K562 (cell line): ENCODE measurements at regions not wholly inside any gene's neighbourhood (a gene's known extent, or its start where the extent isn't known, plus 50 kb on each side); places are given as distances from the start of the nearest gene placed in this dataset.

Experiments
- ATAC-seq: fragments of 200-7000 bp; cut with Tn5 transposase; 3 replicates; pipeline ENCODE4 v1.9.1; 2020; ENCODE audit warnings: moderate library complexity
- BruUV-seq: library from RNA; stranded (reverse); fragments of 400-500 nt; replicated peaks from 2 replicates; lab custom pipeline; 2021; lab: Mats Ljungman, UMichigan
- CTCF ChIA-PET: fragments of 300-600 bp; formaldehyde crosslinking; extraction: SDS; loops from one replicate; lab custom pipeline; 2021; ENCODE audit warnings: low intra/inter-chr PET ratio; lab: Yijun Ruan, JAX
- POLR2A ChIA-PET: fragments of 300-600, 350-650 bp; sonication (Branson Sonifier 250); formaldehyde crosslinking; extraction: SDS; loops from one replicate; lab custom pipeline; 2021; ENCODE audit warnings: antibody characterized with exemption, inconsistent platforms; lab: Yijun Ruan, JAX
- DNase-seq, 4 experiments: peaks; one replicate each; pipeline versions ENCODE4 v3.0.0 to v3.0.0-alpha.2; 2011 to 2018; ENCODE audit warnings: low spot score in 3 of 4, mixed read lengths in 3 of 4; ENCODE audit errors: extremely low read depth in 1 of 4
- FAIRE-seq: peaks from 2 replicates; lab custom pipeline; 2011; peaks lifted over from hg19 to GRCh38; lab: Jason Lieb, UNC
- H2AFZ ChIP-seq: 2 replicates; pipeline ENCODE4 v1.6.0; 2011; ENCODE audit warnings: low read depth, low read length, control low read depth, inconsistent platforms
- H3K27ac ChIP-seq: fragments of 200-600 bp; 3 replicates; pipeline ENCODE4 v1.8.0; 2011; ENCODE audit warnings: low read depth, mild to moderate bottlenecking, control low read depth, inconsistent platforms, low read length, moderate library complexity, mixed read lengths; ENCODE audit errors: extremely low read depth
- H3K27me3 ChIP-seq, 2 experiments: fragments of 300-600 bp in 1 of 2; 2 replicates in 1 of 2; 3 replicates in 1 of 2; pipeline versions ENCODE4 v1.6.0 to v1.8.0; 2011; ENCODE audit warnings: inconsistent platforms in 2 of 2, low read length in 2 of 2, mild to moderate bottlenecking in 1 of 2, mixed read lengths in 1 of 2, moderate library complexity in 1 of 2; ENCODE audit not compliant: control insufficient read depth in 2 of 2, insufficient read depth in 2 of 2
- H3K36me3 ChIP-seq: fragments of 300-600 bp; 3 replicates; pipeline ENCODE4 v1.8.0; 2011; ENCODE audit warnings: mild to moderate bottlenecking, low read length, inconsistent platforms; ENCODE audit not compliant: control insufficient read depth, insufficient read depth
- H3K4me1 ChIP-seq, 2 experiments: fragments of 200-600 bp in 1 of 2; replicated peaks in 1 of 2; 2 replicates in 1 of 2; 3 replicates in 1 of 2; pipeline versions ENCODE4 v1.5.1 to v1.8.0; 2011; ENCODE audit warnings: inconsistent platforms in 2 of 2, low read length in 2 of 2, mild to moderate bottlenecking in 1 of 2, mixed read lengths in 1 of 2, moderate library complexity in 1 of 2; ENCODE audit not compliant: control insufficient read depth in 2 of 2, insufficient read depth in 2 of 2
- H3K4me2 ChIP-seq: 2 replicates; pipeline ENCODE4 v1.6.1; 2011; ENCODE audit warnings: low read length, control low read depth, inconsistent platforms, mixed read lengths; ENCODE audit not compliant: insufficient read depth
- H3K4me3 ChIP-seq: fragments of 200-600 bp; sonication (generic), shearing (Covaris generic); 2 replicates; pipeline ENCODE4 v1.5.1; 2016; ENCODE audit warnings: control low read depth, inconsistent platforms
- H3K79me2 ChIP-seq: fragments of 200-600 bp; 3 replicates; pipeline ENCODE4 v1.8.0; 2011; ENCODE audit warnings: low read length, inconsistent platforms; ENCODE audit not compliant: control insufficient read depth, insufficient read depth
- H3K9ac ChIP-seq, 2 experiments: 2 replicates each; pipeline versions ENCODE4 v1.6.0 to v1.6.1; 2011; ENCODE audit warnings: low read depth in 2 of 2, low read length in 2 of 2, control low read depth in 1 of 2, inconsistent platforms in 1 of 2, mild to moderate bottlenecking in 1 of 2, mixed read lengths in 1 of 2; ENCODE audit not compliant: insufficient read depth in 1 of 2
- H3K9me1 ChIP-seq: one replicate; pipeline ENCODE4 v1.6.0; 2011; ENCODE audit warnings: inconsistent platforms, mild to moderate bottlenecking, low read length, moderate library complexity; ENCODE audit not compliant: control insufficient read depth, insufficient read depth
- H3K9me3 ChIP-seq: replicated peaks from 2 replicates; pipeline ENCODE4 v1.5.1; 2011; ENCODE audit warnings: low read depth, low read length, inconsistent platforms; ENCODE audit not compliant: control insufficient read depth, insufficient read depth
- H4K20me1 ChIP-seq: replicated peaks from 2 replicates; pipeline ENCODE4 v1.6.1; 2011; ENCODE audit warnings: low read length, inconsistent platforms, mixed read lengths; ENCODE audit not compliant: control insufficient read depth, insufficient read depth
- ATF6 ChIP-seq: sonication (generic); formaldehyde crosslinking; IDR thresholded peaks from 2 replicates; pipeline ENCODE4 v1.4.0; 2020; ENCODE audit warnings: mild to moderate bottlenecking, missing genetic modification reagents
- CEBPG ChIP-seq, 3 experiments: fragments of 200-800 bp in 1 of 3; sonication (Bioruptor generic) in 1 of 3; sonication (generic) in 1 of 3; formaldehyde crosslinking in 1 of 3; IDR thresholded peaks in 2 of 3; conservative IDR thresholded peaks in 1 of 3; 2 replicates each; pipeline versions ENCODE4 v1.6.1 to v1.8.0; 2016 to 2022; ENCODE audit warnings: missing compliant biosample characterization in 2 of 3, missing genetic modification characterization in 2 of 3, mild to moderate bottlenecking in 1 of 3, missing genetic modification reagents in 1 of 3
- HMG20B ChIP-seq: fragments of 250-450 bp; sonication (Bioruptor Pico); IDR thresholded peaks from 2 replicates; pipeline ENCODE4 v1.5.0; 2021; ENCODE audit warnings: mild to moderate bottlenecking
- NKRF ChIP-seq: fragments of 450-650 bp; IDR thresholded peaks from 2 replicates; pipeline ENCODE4 v1.6.1; 2016; ENCODE audit warnings: borderline replicate concordance
- NR3C1 ChIP-seq: sonication (generic); formaldehyde crosslinking; IDR thresholded peaks from 2 replicates; pipeline ENCODE4 v1.8.1; 2022; ENCODE audit warnings: missing genetic modification reagents
- POLR2G ChIP-seq: fragments of 200-400 bp; formaldehyde crosslinking; IDR thresholded peaks from 2 replicates; pipeline ENCODE4 v1.6.1; 2017; ENCODE audit warnings: low read depth, mild to moderate bottlenecking, antibody characterized with exemption, low read length, moderate library complexity
- PREB ChIP-seq: sonication (generic); formaldehyde crosslinking; IDR thresholded peaks from 2 replicates; pipeline ENCODE4 v1.8.1; 2023; ENCODE audit warnings: mild to moderate bottlenecking, missing genetic modification reagents
- SP2 ChIP-seq: IDR thresholded peaks from 2 replicates; pipeline ENCODE4 v1.6.1; 2011; ENCODE audit warnings: mild to moderate bottlenecking, low read depth, low read length, moderate library complexity; ENCODE audit not compliant: poor library complexity, severe bottlenecking; ENCODE audit errors: extremely low read depth
- THRAP3 ChIP-seq: fragments of 450-650 bp; IDR thresholded peaks from 2 replicates; pipeline ENCODE4 v1.6.1; 2016; ENCODE audit warnings: mild to moderate bottlenecking, inconsistent platforms, borderline replicate concordance
- ZNF133 ChIP-seq: fragments of 250-450 bp; sonication (Bioruptor Pico); IDR thresholded peaks from 2 replicates; pipeline ENCODE4 v1.4.0; 2020; ENCODE audit warnings: mild to moderate bottlenecking
- ZNF140 ChIP-seq: fragments of 250-450 bp; sonication (Bioruptor Pico); IDR thresholded peaks from 2 replicates; pipeline ENCODE4 v1.8.0; 2021; ENCODE audit warnings: moderate library complexity, mild to moderate bottlenecking, inconsistent platforms
- ZNF561 ChIP-seq: fragments of 450-650 bp; formaldehyde crosslinking; conservative IDR thresholded peaks from 2 replicates; pipeline ENCODE4 v1.4.0; 2020; ENCODE audit warnings: mild to moderate bottlenecking, moderate library complexity
- WGBS: fragments of 100-300 bp; shearing (Covaris generic); methylation state at CpG from one replicate; pipeline ENCODE4 v1.1.6; 2016; ENCODE audit warnings: low coverage, mixed read lengths; ENCODE audit not compliant: insufficient coverage; ENCODE audit errors: missing lambda C conversion rate; 5-methylcytosine and 5-hydroxymethylcytosine counted together
- in situ Hi-C: fragments of 300-500 bp; cut with MboI; formaldehyde crosslinking; loops from 4 replicates; pipeline ENCODE4 v1.15.0; 2018; ENCODE audit warnings: inconsistent platforms, mixed read lengths
- intact Hi-C: fragments of 100-400 bp; cut with micrococcal nuclease; formaldehyde crosslinking; loops from 2 replicates; pipeline ENCODE4 v1.14.2; 2022
- TF ChIP-seq, protein P1 (sequence below): fragments of 200-400 bp; formaldehyde crosslinking; IDR thresholded peaks from 2 replicates; pipeline ENCODE4 v1.6.1; 2017; ENCODE audit warnings: mild to moderate bottlenecking, low read depth, low read length, moderate library complexity

DNA sequence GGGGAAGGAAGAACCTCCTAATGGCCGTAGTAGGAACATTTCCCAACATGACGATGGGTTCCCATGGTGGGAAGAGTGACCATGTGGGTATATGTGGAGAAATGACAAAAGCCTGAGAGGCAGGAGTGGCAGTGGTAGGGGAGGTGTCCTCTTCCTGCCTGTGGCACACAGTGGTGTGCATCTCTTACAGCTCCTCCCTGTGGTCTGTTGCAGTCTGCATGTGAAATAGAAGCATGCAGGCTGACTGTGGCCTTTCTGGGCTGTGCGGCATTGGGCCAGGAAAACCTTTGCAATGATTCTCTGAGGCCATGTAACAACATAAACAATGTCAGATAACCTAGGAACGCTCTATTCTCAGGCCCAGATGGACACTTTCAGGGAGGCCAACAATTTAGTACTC, 84.0 kb downstream of the LACC1 start:
- Histone ChIP-seq H3K27me3 (no peaks in the 10 kb centered on the region), H3K4me3 (no peak overlapping the region), H3K27ac (no peak overlapping the region), H3K4me2 (no peak overlapping the region), H3K79me2 (no peaks in the 10 kb centered on the region), H4K20me1 (no peaks in the 10 kb centered on the region), H3K9ac (no peak overlapping the region), H2AFZ (no peak overlapping the region), H3K9me3 (no peaks in the 10 kb centered on the region), H3K4me1 (no peaks in the 10 kb centered on the region), H3K9me1 (no peaks in the 10 kb centered on the region), H3K36me3 (no peaks in the 10 kb centered on the region)
- in situ Hi-C loops (no loop called here), intact Hi-C loops (no loop called here)
- FAIRE-seq (no peak), DNase-seq (no peak), ATAC-seq (no peak)
- 0% methylated on average over 4 of the region's 4 CpGs for WGBS
- TF ChIP-seq ZNF140 (CRISPR knock-in tag) (no peak), CEBPG (CRISPR knock-in tag; IDR thresholded peaks at IDR 0.05) (no peak), CEBPG (tag; conservative IDR thresholded peaks at IDR 0.05 in 1 of 2, IDR thresholded peaks at IDR 0.05 in 1 of 2) (no peak), THRAP3 (no peak), PREB (CRISPR knock-in tag) (no peak), HMG20B (CRISPR knock-in tag) (no peak), ATF6 (no peak), POLR2G (no peak), ZNF133 (CRISPR knock-in tag) (no peak), NR3C1 (CRISPR knock-in tag) (no peak), NKRF (no peak), ZNF561 (no peak), SP2 (no peak)
- TF ChIP-seq, protein P1, sequence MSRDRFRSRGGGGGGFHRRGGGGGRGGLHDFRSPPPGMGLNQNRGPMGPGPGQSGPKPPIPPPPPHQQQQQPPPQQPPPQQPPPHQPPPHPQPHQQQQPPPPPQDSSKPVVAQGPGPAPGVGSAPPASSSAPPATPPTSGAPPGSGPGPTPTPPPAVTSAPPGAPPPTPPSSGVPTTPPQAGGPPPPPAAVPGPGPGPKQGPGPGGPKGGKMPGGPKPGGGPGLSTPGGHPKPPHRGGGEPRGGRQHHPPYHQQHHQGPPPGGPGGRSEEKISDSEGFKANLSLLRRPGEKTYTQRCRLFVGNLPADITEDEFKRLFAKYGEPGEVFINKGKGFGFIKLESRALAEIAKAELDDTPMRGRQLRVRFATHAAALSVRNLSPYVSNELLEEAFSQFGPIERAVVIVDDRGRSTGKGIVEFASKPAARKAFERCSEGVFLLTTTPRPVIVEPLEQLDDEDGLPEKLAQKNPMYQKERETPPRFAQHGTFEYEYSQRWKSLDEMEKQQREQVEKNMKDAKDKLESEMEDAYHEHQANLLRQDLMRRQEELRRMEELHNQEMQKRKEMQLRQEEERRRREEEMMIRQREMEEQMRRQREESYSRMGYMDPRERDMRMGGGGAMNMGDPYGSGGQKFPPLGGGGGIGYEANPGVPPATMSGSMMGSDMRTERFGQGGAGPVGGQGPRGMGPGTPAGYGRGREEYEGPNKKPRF = no peak
- ChIA-PET CTCF (no interaction called here), POLR2A (no interaction called here)
- BruUV-seq = no TSS peak
